GM23338 (cell line): ENCODE measurements at regions not wholly inside any gene's neighbourhood (a gene's known extent, or its start where the extent isn't known, plus 50 kb on each side); places are given as distances from the start of the nearest gene placed in this dataset.

Source experiments
- ATAC-seq: fragments of 200-7000 bp; cut with Tn5 transposase; 3 replicates; pipeline ENCODE4 v1.9.1; 2020
- DNase-seq: peaks from one replicate; pipeline ENCODE4 v3.0.0-alpha.2; 2015; ENCODE audit warnings: low spot score
- H2AFZ ChIP-seq: fragments of 200-600 bp; sonication (generic); 2 replicates; pipeline ENCODE4 v1.8.0; 2016; ENCODE audit warnings: antibody characterized with exemption, mild to moderate bottlenecking, moderate library complexity
- H3F3A ChIP-seq: fragments of 200-600 bp; sonication (generic); replicated peaks from 2 replicates; pipeline ENCODE4 v1.8.0; 2017; ENCODE audit warnings: antibody characterized with exemption, mixed run types, low read depth
- H3K27ac ChIP-seq: fragments of 200-600 bp; sonication (generic); 2 replicates; pipeline ENCODE4 v1.6.1; 2016; ENCODE audit warnings: low read depth
- H3K27me3 ChIP-seq: fragments of 200-600 bp; sonication (generic); 2 replicates; pipeline ENCODE4 v1.8.0; 2016; ENCODE audit warnings: mild to moderate bottlenecking, mixed run types, moderate library complexity; ENCODE audit not compliant: insufficient read depth
- H3K36me3 ChIP-seq: fragments of 200-600 bp; sonication (generic); 2 replicates; pipeline ENCODE4 v1.8.0; 2016; ENCODE audit warnings: mild to moderate bottlenecking; ENCODE audit not compliant: insufficient read depth
- H3K4me1 ChIP-seq: fragments of 200-600 bp; sonication (generic); 2 replicates; pipeline ENCODE4 v1.8.0; 2016; ENCODE audit warnings: mild to moderate bottlenecking, moderate library complexity; ENCODE audit not compliant: insufficient read depth
- H3K4me2 ChIP-seq: fragments of 200-600 bp; sonication (generic); 2 replicates; pipeline ENCODE4 v1.7.1; 2017; ENCODE audit warnings: mixed run types
- H3K4me3 ChIP-seq: fragments of 200-600 bp; sonication (generic); 2 replicates; pipeline ENCODE4 v1.6.1; 2016; ENCODE audit warnings: mixed run types
- H3K79me2 ChIP-seq: fragments of 200-600 bp; sonication (generic); replicated peaks from 2 replicates; pipeline ENCODE4 v1.8.0; 2017; ENCODE audit warnings: mild to moderate bottlenecking; ENCODE audit not compliant: insufficient read depth
- H3K9me2 ChIP-seq: fragments of 200-600 bp; sonication (generic); 2 replicates; pipeline ENCODE4 v1.8.0; 2017; ENCODE audit not compliant: insufficient read depth
- H4K20me1 ChIP-seq: fragments of 200-600 bp; sonication (generic); replicated peaks from 2 replicates; pipeline ENCODE4 v1.8.0; 2017; ENCODE audit warnings: mild to moderate bottlenecking; ENCODE audit not compliant: insufficient read depth
- H3K27ac Mint-ChIP-seq: 2 replicates; pipeline ENCODE4 v1.8.0; 2020; ENCODE audit warnings: inconsistent platforms, mild to moderate bottlenecking, moderate library complexity, mixed read lengths
- H3K27me3 Mint-ChIP-seq: 3 replicates; pipeline ENCODE4 v1.8.0; 2022; ENCODE audit warnings: low read depth, mild to moderate bottlenecking, moderate library complexity, mixed read lengths, inconsistent platforms; ENCODE audit not compliant: insufficient read depth, poor library complexity
- H3K36me3 Mint-ChIP-seq: 3 replicates; pipeline ENCODE4 v1.8.0; 2021; ENCODE audit warnings: low read depth, mild to moderate bottlenecking, inconsistent platforms, moderate library complexity, mixed read lengths
- H3K4me1 Mint-ChIP-seq: 3 replicates; pipeline ENCODE4 v1.8.0; 2020; ENCODE audit warnings: mild to moderate bottlenecking, inconsistent platforms, mixed read lengths
- H3K4me3 Mint-ChIP-seq: 3 replicates; pipeline ENCODE4 v1.8.0; 2021; ENCODE audit warnings: moderate library complexity, mild to moderate bottlenecking, inconsistent platforms, mixed read lengths
- H3K9me3 Mint-ChIP-seq: 3 replicates; pipeline ENCODE4 v1.8.0; 2020; ENCODE audit warnings: moderate library complexity, mild to moderate bottlenecking, inconsistent platforms, mixed read lengths
- CREB1 ChIP-seq: fragments of 250-450 bp; sonication (Bioruptor Pico); IDR thresholded peaks from 2 replicates; pipeline ENCODE4 v1.5.0; 2020; ENCODE audit warnings: low read depth, mild to moderate bottlenecking, moderate library complexity
- EZH2 ChIP-seq: fragments of 200-600 bp; sonication (generic); IDR thresholded peaks from one replicate; pipeline ENCODE4 v1.8.0; 2017; ENCODE audit warnings: antibody characterized with exemption, mild to moderate bottlenecking, low read depth; ENCODE audit not compliant: unreplicated experiment
- EZH2phosphoT487 ChIP-seq: fragments of 200-600 bp; sonication (generic); IDR thresholded peaks from one replicate; pipeline ENCODE4 v1.8.1; 2018; ENCODE audit warnings: antibody characterized with exemption; ENCODE audit not compliant: unreplicated experiment
- JUNB ChIP-seq: IDR thresholded peaks from one replicate; pipeline ENCODE4 v1.6.1; 2016; ENCODE audit warnings: antibody characterized with exemption; ENCODE audit not compliant: unreplicated experiment
- NANOG ChIP-seq: IDR thresholded peaks from 2 replicates; pipeline ENCODE4 v1.6.1; 2016; ENCODE audit warnings: antibody characterized with exemption, borderline replicate concordance
- POLR2AphosphoS5 ChIP-seq: IDR thresholded peaks from 2 replicates; pipeline ENCODE4 v1.6.1; 2016; ENCODE audit warnings: antibody characterized with exemption, low read depth
- STAT1 ChIP-seq: IDR thresholded peaks from one replicate; pipeline ENCODE4 v1.6.1; 2016; ENCODE audit warnings: antibody characterized with exemption; ENCODE audit not compliant: unreplicated experiment
- ZNF114 ChIP-seq: fragments of 250-450 bp; sonication (Bioruptor Pico); IDR thresholded peaks from 2 replicates; pipeline ENCODE4 v1.5.0; 2020; ENCODE audit warnings: mild to moderate bottlenecking, moderate library complexity
- ZNF331 ChIP-seq: fragments of 250-450 bp; sonication (Bioruptor Pico); IDR thresholded peaks from 2 replicates; pipeline ENCODE4 v1.5.0; 2020; ENCODE audit warnings: low read depth, mild to moderate bottlenecking, moderate library complexity
- TF ChIP-seq, protein P1 (sequence below): IDR thresholded peaks from 2 replicates; pipeline ENCODE4 v1.6.1; 2016; ENCODE audit warnings: antibody characterized with exemption
- TF ChIP-seq, protein P2 (sequence below): IDR thresholded peaks from one replicate; pipeline ENCODE4 v1.6.1; 2018; ENCODE audit warnings: antibody characterized with exemption; ENCODE audit not compliant: unreplicated experiment
- TF ChIP-seq, protein P3 (sequence below): fragments of 250-450 bp; sonication (Bioruptor Pico); IDR thresholded peaks from 2 replicates; pipeline ENCODE4 v1.5.0; 2020; ENCODE audit warnings: mild to moderate bottlenecking, moderate library complexity
- TF ChIP-seq, protein P4 (sequence below), 2 experiments: fragments of 200-600 bp in 1 of 2; sonication (generic) in 1 of 2; conservative IDR thresholded peaks; 2 replicates each; pipeline versions ENCODE4 v1.5.1 to v1.6.1; 2016 to 2017; ENCODE audit warnings: antibody characterized with exemption in 2 of 2, low read depth in 2 of 2, mild to moderate bottlenecking in 2 of 2, moderate library complexity in 1 of 2

DNA sequence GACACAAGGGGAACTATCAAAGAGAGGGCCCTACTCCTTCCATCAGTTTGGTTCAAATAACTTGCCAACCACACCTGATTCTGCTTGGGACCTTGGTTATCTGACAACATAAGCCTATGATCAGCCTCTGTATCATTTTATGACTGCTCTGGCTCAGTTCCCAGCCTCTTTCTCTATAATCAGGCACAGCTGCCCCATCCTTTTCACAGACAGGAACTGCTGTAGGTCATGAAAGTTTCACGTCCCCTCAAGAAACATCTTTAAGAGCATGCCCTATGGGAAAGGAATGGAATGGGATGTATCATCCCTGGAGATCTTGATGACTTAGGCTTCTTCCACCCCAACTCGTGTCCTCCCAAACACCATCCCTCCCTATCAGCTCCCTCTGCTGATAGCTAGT is 243.4 kb downstream of the AR start:
- H3K79me2 ChIP-seq = no peaks in the 10 kb centered on the region
- Mint-ChIP-seq H3K36me3 (no peaks in the 10 kb centered on the region), H3K4me3 (no peak overlapping the region), H3K27me3 (peaks cover 2% of the 10 kb centered on the region), H3K27ac (no peak overlapping the region), H3K9me3 (no peaks in the 10 kb centered on the region), H3K4me1 (no peaks in the 10 kb centered on the region)
- H3K36me3 ChIP-seq = no peaks in the 10 kb centered on the region
- no peaks in the 10 kb centered on the region for H3K4me1 ChIP-seq
- no peak overlapping the region for H3K4me2 ChIP-seq
- no peak for ATAC-seq
- no peak overlapping the region for H3K27ac ChIP-seq
- H2AFZ ChIP-seq = no peak overlapping the region
- H3K4me3 ChIP-seq = no peak overlapping the region
- DNase-seq = no peak
- no peaks in the 10 kb centered on the region for H3K27me3 ChIP-seq
- TF ChIP-seq, protein P1, sequence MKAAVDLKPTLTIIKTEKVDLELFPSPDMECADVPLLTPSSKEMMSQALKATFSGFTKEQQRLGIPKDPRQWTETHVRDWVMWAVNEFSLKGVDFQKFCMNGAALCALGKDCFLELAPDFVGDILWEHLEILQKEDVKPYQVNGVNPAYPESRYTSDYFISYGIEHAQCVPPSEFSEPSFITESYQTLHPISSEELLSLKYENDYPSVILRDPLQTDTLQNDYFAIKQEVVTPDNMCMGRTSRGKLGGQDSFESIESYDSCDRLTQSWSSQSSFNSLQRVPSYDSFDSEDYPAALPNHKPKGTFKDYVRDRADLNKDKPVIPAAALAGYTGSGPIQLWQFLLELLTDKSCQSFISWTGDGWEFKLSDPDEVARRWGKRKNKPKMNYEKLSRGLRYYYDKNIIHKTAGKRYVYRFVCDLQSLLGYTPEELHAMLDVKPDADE = no peak
- TF ChIP-seq, protein P2, sequence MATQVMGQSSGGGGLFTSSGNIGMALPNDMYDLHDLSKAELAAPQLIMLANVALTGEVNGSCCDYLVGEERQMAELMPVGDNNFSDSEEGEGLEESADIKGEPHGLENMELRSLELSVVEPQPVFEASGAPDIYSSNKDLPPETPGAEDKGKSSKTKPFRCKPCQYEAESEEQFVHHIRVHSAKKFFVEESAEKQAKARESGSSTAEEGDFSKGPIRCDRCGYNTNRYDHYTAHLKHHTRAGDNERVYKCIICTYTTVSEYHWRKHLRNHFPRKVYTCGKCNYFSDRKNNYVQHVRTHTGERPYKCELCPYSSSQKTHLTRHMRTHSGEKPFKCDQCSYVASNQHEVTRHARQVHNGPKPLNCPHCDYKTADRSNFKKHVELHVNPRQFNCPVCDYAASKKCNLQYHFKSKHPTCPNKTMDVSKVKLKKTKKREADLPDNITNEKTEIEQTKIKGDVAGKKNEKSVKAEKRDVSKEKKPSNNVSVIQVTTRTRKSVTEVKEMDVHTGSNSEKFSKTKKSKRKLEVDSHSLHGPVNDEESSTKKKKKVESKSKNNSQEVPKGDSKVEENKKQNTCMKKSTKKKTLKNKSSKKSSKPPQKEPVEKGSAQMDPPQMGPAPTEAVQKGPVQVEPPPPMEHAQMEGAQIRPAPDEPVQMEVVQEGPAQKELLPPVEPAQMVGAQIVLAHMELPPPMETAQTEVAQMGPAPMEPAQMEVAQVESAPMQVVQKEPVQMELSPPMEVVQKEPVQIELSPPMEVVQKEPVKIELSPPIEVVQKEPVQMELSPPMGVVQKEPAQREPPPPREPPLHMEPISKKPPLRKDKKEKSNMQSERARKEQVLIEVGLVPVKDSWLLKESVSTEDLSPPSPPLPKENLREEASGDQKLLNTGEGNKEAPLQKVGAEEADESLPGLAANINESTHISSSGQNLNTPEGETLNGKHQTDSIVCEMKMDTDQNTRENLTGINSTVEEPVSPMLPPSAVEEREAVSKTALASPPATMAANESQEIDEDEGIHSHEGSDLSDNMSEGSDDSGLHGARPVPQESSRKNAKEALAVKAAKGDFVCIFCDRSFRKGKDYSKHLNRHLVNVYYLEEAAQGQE = no peak
- TF ChIP-seq POLR2AphosphoS5 (no peak), EZH2phosphoT487 (no peak), ZNF114 (CRISPR knock-in tag) (no peak), JUNB (no peak), NANOG (no peak), STAT1 (no peak), CREB1 (no peak), EZH2 (no peak), ZNF331 (CRISPR knock-in tag) (no peak)
- TF ChIP-seq, protein P3, sequence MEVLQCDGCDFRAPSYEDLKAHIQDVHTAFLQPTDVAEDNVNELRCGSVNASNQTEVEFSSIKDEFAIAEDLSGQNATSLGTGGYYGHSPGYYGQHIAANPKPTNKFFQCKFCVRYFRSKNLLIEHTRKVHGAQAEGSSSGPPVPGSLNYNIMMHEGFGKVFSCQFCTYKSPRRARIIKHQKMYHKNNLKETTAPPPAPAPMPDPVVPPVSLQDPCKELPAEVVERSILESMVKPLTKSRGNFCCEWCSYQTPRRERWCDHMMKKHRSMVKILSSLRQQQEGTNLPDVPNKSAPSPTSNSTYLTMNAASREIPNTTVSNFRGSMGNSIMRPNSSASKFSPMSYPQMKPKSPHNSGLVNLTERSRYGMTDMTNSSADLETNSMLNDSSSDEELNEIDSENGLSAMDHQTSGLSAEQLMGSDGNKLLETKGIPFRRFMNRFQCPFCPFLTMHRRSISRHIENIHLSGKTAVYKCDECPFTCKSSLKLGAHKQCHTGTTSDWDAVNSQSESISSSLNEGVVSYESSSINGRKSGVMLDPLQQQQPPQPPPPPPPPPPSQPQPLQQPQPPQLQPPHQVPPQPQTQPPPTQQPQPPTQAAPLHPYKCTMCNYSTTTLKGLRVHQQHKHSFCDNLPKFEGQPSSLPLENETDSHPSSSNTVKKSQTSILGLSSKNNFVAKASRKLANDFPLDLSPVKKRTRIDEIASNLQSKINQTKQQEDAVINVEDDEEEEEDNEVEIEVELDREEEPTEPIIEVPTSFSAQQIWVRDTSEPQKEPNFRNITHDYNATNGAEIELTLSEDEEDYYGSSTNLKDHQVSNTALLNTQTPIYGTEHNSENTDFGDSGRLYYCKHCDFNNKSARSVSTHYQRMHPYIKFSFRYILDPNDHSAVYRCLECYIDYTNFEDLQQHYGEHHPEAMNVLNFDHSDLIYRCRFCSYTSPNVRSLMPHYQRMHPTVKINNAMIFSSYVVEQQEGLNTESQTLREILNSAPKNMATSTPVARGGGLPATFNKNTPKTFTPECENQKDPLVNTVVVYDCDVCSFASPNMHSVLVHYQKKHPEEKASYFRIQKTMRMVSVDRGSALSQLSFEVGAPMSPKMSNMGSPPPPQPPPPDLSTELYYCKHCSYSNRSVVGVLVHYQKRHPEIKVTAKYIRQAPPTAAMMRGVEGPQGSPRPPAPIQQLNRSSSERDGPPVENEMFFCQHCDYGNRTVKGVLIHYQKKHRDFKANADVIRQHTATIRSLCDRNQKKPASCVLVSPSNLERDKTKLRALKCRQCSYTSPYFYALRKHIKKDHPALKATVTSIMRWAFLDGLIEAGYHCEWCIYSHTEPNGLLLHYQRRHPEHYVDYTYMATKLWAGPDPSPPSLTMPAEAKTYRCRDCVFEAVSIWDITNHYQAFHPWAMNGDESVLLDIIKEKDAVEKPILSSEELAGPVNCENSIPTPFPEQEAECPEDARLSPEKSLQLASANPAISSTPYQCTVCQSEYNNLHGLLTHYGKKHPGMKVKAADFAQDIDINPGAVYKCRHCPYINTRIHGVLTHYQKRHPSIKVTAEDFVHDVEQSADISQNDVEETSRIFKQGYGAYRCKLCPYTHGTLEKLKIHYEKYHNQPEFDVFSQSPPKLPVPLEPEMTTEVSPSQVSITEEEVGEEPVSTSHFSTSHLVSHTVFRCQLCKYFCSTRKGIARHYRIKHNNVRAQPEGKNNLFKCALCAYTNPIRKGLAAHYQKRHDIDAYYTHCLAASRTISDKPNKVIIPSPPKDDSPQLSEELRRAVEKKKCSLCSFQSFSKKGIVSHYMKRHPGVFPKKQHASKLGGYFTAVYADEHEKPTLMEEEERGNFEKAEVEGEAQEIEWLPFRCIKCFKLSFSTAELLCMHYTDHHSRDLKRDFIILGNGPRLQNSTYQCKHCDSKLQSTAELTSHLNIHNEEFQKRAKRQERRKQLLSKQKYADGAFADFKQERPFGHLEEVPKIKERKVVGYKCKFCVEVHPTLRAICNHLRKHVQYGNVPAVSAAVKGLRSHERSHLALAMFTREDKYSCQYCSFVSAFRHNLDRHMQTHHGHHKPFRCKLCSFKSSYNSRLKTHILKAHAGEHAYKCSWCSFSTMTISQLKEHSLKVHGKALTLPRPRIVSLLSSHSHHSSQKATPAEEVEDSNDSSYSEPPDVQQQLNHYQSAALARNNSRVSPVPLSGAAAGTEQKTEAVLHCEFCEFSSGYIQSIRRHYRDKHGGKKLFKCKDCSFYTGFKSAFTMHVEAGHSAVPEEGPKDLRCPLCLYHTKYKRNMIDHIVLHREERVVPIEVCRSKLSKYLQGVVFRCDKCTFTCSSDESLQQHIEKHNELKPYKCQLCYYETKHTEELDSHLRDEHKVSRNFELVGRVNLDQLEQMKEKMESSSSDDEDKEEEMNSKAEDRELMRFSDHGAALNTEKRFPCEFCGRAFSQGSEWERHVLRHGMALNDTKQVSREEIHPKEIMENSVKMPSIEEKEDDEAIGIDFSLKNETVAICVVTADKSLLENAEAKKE (CRISPR knock-in tag) = no peak
- TF ChIP-seq, protein P4, sequence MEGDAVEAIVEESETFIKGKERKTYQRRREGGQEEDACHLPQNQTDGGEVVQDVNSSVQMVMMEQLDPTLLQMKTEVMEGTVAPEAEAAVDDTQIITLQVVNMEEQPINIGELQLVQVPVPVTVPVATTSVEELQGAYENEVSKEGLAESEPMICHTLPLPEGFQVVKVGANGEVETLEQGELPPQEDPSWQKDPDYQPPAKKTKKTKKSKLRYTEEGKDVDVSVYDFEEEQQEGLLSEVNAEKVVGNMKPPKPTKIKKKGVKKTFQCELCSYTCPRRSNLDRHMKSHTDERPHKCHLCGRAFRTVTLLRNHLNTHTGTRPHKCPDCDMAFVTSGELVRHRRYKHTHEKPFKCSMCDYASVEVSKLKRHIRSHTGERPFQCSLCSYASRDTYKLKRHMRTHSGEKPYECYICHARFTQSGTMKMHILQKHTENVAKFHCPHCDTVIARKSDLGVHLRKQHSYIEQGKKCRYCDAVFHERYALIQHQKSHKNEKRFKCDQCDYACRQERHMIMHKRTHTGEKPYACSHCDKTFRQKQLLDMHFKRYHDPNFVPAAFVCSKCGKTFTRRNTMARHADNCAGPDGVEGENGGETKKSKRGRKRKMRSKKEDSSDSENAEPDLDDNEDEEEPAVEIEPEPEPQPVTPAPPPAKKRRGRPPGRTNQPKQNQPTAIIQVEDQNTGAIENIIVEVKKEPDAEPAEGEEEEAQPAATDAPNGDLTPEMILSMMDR (conservative IDR thresholded peaks at IDR 0.05; ENCODE audit: low read depth in 2 of 2) = no peak
- no peaks in the 10 kb centered on the region for H3K9me2 ChIP-seq
- H3F3A ChIP-seq = no peaks in the 10 kb centered on the region
- H4K20me1 ChIP-seq = no peaks in the 10 kb centered on the region
